Skeletal muscle tissue (tissue), 3 donors: ENCODE measurements at regions not wholly inside any gene's neighbourhood (a gene's known extent, or its start where the extent isn't known, plus 50 kb on each side); places are given as distances from the start of the nearest gene placed in this dataset.

Source experiments
- H3K27ac ChIP-seq: one replicate; pipeline ENCODE4 v1.7.0; 2013; ENCODE audit warnings: mild to moderate bottlenecking, low read depth, low read length, inconsistent platforms
- H3K27me3 ChIP-seq, 3 donors: one replicate each; pipeline ENCODE4 v1.7.0; 2013; ENCODE audit warnings: low read length in 3 of 3; ENCODE audit not compliant: control insufficient read depth in 3 of 3, insufficient read depth in 3 of 3
- H3K36me3 ChIP-seq, 3 donors: one replicate each; pipeline ENCODE4 v1.7.0; 2013; ENCODE audit warnings: low read length in 3 of 3; ENCODE audit not compliant: control insufficient read depth in 3 of 3, insufficient read depth in 3 of 3
- H3K4me1 ChIP-seq, 3 donors: one replicate each; pipeline ENCODE4 v1.7.0; 2013; ENCODE audit warnings: low read length in 3 of 3, mild to moderate bottlenecking in 3 of 3; ENCODE audit not compliant: control insufficient read depth in 3 of 3, insufficient read depth in 3 of 3
- H3K4me3 ChIP-seq, 3 donors: one replicate each; pipeline ENCODE4 v1.7.0; 2013; ENCODE audit warnings: low read length in 3 of 3
- H3K9ac ChIP-seq, 3 donors: one replicate each; pipeline ENCODE4 v1.7.0; 2013; ENCODE audit warnings: low read length in 3 of 3, mild to moderate bottlenecking in 3 of 3, moderate library complexity in 2 of 3, low read depth in 1 of 3
- H3K9me3 ChIP-seq, 3 donors: one replicate each; pipeline ENCODE4 v1.7.0; 2013; ENCODE audit warnings: low read length in 3 of 3; ENCODE audit not compliant: control insufficient read depth in 3 of 3
- donor health status: Osteomylitis.

GRCh38 chr3:127427666-127428065 lies 139.8 kb upstream of the PRR20G start:
- no peak overlapping the region for H3K27ac ChIP-seq
- H3K4me1 ChIP-seq, result peaks cover 0 to 4% (median 4%) of the 10 kb centered on the region in 3 donors
- no peaks in the 10 kb centered on the region for H3K9me3 ChIP-seq
- no peak overlapping the region for H3K4me3 ChIP-seq
- no peak overlapping the region for H3K9ac ChIP-seq
- peaks cover 32 to 61% (median 51%) of the 10 kb centered on the region in 3 donors for H3K27me3 ChIP-seq
- no peaks in the 10 kb centered on the region for H3K36me3 ChIP-seq

GRCh38 chr3:127427156-127427555 lies 139.3 kb upstream of the PRR20G start:
- H3K4me3 ChIP-seq, result no peak overlapping the region
- no peaks in the 10 kb centered on the region for H3K9me3 ChIP-seq
- peaks cover 32 to 66% (median 51%) of the 10 kb centered on the region in 3 donors for H3K27me3 ChIP-seq
- no peak overlapping the region for H3K9ac ChIP-seq
- H3K36me3 ChIP-seq, result no peaks in the 10 kb centered on the region
- peaks cover 0 to 4% (median 4%) of the 10 kb centered on the region in 3 donors for H3K4me1 ChIP-seq
- H3K27ac ChIP-seq, result no peak overlapping the region

- no peaks in the 10 kb centered on the region for H3K9me3 ChIP-seq
- no peak overlapping the region for H3K9ac ChIP-seq
- peaks cover 31 to 65% (median 48%) of the 10 kb centered on the region in 3 donors for H3K27me3 ChIP-seq
- no peaks in the 10 kb centered on the region for H3K36me3 ChIP-seq
- H3K4me3 ChIP-seq, result no peak overlapping the region
- H3K4me1 ChIP-seq, result peaks cover 0 to 4% (median 4%) of the 10 kb centered on the region in 3 donors
- H3K27ac ChIP-seq, result no peak overlapping the region
These were observed 138.8 kb upstream of the PRR20G start for GRCh38 chr3:127426444-127427153.

- peaks cover 29 to 61% (median 42%) of the 10 kb centered on the region in 3 donors for H3K27me3 ChIP-seq
- H3K27ac ChIP-seq, result no peak overlapping the region
- no peaks in the 10 kb centered on the region for H3K9me3 ChIP-seq
- no peak overlapping the region for H3K4me3 ChIP-seq
- peaks cover 0 to 4% (median 4%) of the 10 kb centered on the region in 3 donors for H3K4me1 ChIP-seq
- H3K9ac ChIP-seq, result no peak overlapping the region
- no peaks in the 10 kb centered on the region for H3K36me3 ChIP-seq
These were observed 137.9 kb upstream of the PRR20G start for GRCh38 chr3:127425505-127426443.

GRCh38 chr3:127424766-127425504 lies 137.1 kb upstream of the PRR20G start:
- Histone ChIP-seq H3K27ac (no peak overlapping the region), H3K9ac (no peak overlapping the region), H3K27me3 (peaks cover 29 to 63% (median 42%) of the 10 kb centered on the region in 3 donors), H3K4me1 (peaks cover 0 to 4% (median 4%) of the 10 kb centered on the region in 3 donors), H3K4me3 (no peak overlapping the region), H3K9me3 (no peaks in the 10 kb centered on the region), H3K36me3 (no peaks in the 10 kb centered on the region)

GRCh38 chr3:127423856-127424765 lies 136.3 kb upstream of the PRR20G start:
- H3K9me3 ChIP-seq, result no peaks in the 10 kb centered on the region
- peaks cover 0 to 4% (median 4%) of the 10 kb centered on the region in 3 donors for H3K4me1 ChIP-seq
- no peak overlapping the region for H3K27ac ChIP-seq
- no peaks in the 10 kb centered on the region for H3K36me3 ChIP-seq
- H3K4me3 ChIP-seq, result no peak overlapping the region
- H3K27me3 ChIP-seq, result peaks cover 29 to 63% (median 42%) of the 10 kb centered on the region in 3 donors
- H3K9ac ChIP-seq, result no peak overlapping the region

GRCh38 chr3:127422663-127423375 lies 135.0 kb upstream of the PRR20G start:
- H3K9me3 ChIP-seq, result no peaks in the 10 kb centered on the region
- no peak overlapping the region for H3K27ac ChIP-seq
- peaks cover 0 to 7% (median 5%) of the 10 kb centered on the region in 3 donors for H3K4me1 ChIP-seq
- H3K36me3 ChIP-seq, result no peaks in the 10 kb centered on the region
- peaks cover 24 to 60% (median 34%) of the 10 kb centered on the region in 3 donors for H3K27me3 ChIP-seq
- H3K4me3 ChIP-seq, result no peak overlapping the region
- no peak overlapping the region for H3K9ac ChIP-seq

GRCh38 chr3:127421943-127422662 lies 134.3 kb upstream of the PRR20G start:
- Histone ChIP-seq H3K4me1 (peaks cover 0 to 8% (median 7%) of the 10 kb centered on the region in 3 donors), H3K36me3 (no peaks in the 10 kb centered on the region), H3K27me3 (peaks cover 19 to 54% (median 27%) of the 10 kb centered on the region in 3 donors), H3K9me3 (no peaks in the 10 kb centered on the region), H3K4me3 (no peak overlapping the region), H3K9ac (no peak overlapping the region), H3K27ac (no peak overlapping the region)
